CD14-positive monocyte (primary cell): ENCODE measurements at regions not wholly inside any gene's neighbourhood (a gene's known extent, or its start where the extent isn't known, plus 50 kb on each side); places are given as distances from the start of the nearest gene placed in this dataset.
A peak's percentile ranks its signal among the peaks of the same experiment; 100 is the strongest.

Source experiments
- DNase-seq, 3 donors: peaks; one replicate each; pipeline ENCODE4 v3.0.0-alpha.2; 2011 to 2022
- H2AFZ ChIP-seq: 2 replicates; pipeline ENCODE4 v1.6.0; 2012; ENCODE audit warnings: mild to moderate bottlenecking, low read depth, low read length, inconsistent platforms; ENCODE audit not compliant: insufficient read depth, poor library complexity, severe bottlenecking
- H3K27ac ChIP-seq, 2 donors: 1 replicate in 1 of 2; 2 replicates in 1 of 2; pipeline ENCODE4 v1.5.1; 2012 to 2013; ENCODE audit warnings: low read length in 2 of 2, control low read depth in 1 of 2, inconsistent platforms in 1 of 2, low read depth in 1 of 2, mild to moderate bottlenecking in 1 of 2
- H3K27me3 ChIP-seq, 2 donors: one replicate each; pipeline versions ENCODE4 v1.6.0 to v1.6.1; 2011 to 2013; ENCODE audit warnings: low read length in 2 of 2; ENCODE audit not compliant: control insufficient read depth in 2 of 2, insufficient read depth in 2 of 2
- H3K36me3 ChIP-seq, 2 donors: replicated peaks in 1 of 2; 1 replicate in 1 of 2; 2 replicates in 1 of 2; pipeline versions ENCODE4 v1.5.1 to v1.6.1; 2012 to 2013; ENCODE audit warnings: low read length in 2 of 2, control low read depth in 1 of 2, inconsistent platforms in 1 of 2, mild to moderate bottlenecking in 1 of 2; ENCODE audit not compliant: insufficient read depth in 2 of 2, control insufficient read depth in 1 of 2
- H3K4me1 ChIP-seq, 2 donors: 1 replicate in 1 of 2; 2 replicates in 1 of 2; pipeline versions ENCODE4 v1.5.1 to v1.6.1; 2012 to 2013; ENCODE audit warnings: low read length in 2 of 2, control low read depth in 1 of 2, inconsistent platforms in 1 of 2, mild to moderate bottlenecking in 1 of 2, moderate library complexity in 1 of 2; ENCODE audit not compliant: insufficient read depth in 2 of 2, control insufficient read depth in 1 of 2
- H3K4me2 ChIP-seq: replicated peaks from 2 replicates; pipeline ENCODE3; 2012; ENCODE audit warnings: low read length, moderate library complexity, mild to moderate bottlenecking; ENCODE audit not compliant: poor library complexity, severe bottlenecking; ENCODE audit errors: extremely low read depth
- H3K4me3 ChIP-seq, 3 experiments: fragments of 200-600 bp in 1 of 3; sonication (generic) in 1 of 3; replicated peaks in 1 of 3; 1 replicate in 2 of 3; 2 replicates in 1 of 3; pipeline ENCODE4 v1.5.1; 2011 to 2013; ENCODE audit warnings: low read length in 3 of 3, mild to moderate bottlenecking in 3 of 3, control low read depth in 2 of 3, low read depth in 2 of 3, inconsistent platforms in 1 of 3, moderate library complexity in 1 of 3
- H3K79me2 ChIP-seq: 2 replicates; pipeline ENCODE4 v1.6.0; 2012; ENCODE audit warnings: mild to moderate bottlenecking, control low read depth, inconsistent platforms, low read length, moderate library complexity; ENCODE audit not compliant: insufficient read depth
- H3K9ac ChIP-seq: 2 replicates; pipeline ENCODE4 v1.6.0; 2017; ENCODE audit warnings: low read length, mild to moderate bottlenecking; ENCODE audit not compliant: insufficient read depth, poor library complexity, severe bottlenecking
- H3K9me3 ChIP-seq, 2 donors: replicated peaks in 1 of 2; 1 replicate in 1 of 2; 2 replicates in 1 of 2; pipeline versions ENCODE4 v1.5.1 to v1.6.1; 2012 to 2013; ENCODE audit warnings: low read length in 2 of 2, control low read depth in 1 of 2; ENCODE audit not compliant: control insufficient read depth in 1 of 2, insufficient read depth in 1 of 2
- H4K20me1 ChIP-seq: 2 replicates; pipeline ENCODE4 v1.6.0; 2012; ENCODE audit warnings: mild to moderate bottlenecking, low read length, control low read depth, moderate library complexity; ENCODE audit not compliant: insufficient read depth
- H3K27ac Mint-ChIP-seq, 7 donors: one replicate each; pipeline ENCODE4 v1.8.0; 2020; ENCODE audit warnings: mild to moderate bottlenecking in 7 of 7, mixed read lengths in 7 of 7, moderate library complexity in 6 of 7, inconsistent platforms in 2 of 7
- H3K27me3 Mint-ChIP-seq, 3 donors: one replicate each; pipeline ENCODE4 v1.8.0; 2021 to 2022; ENCODE audit warnings: low read depth in 3 of 3, mild to moderate bottlenecking in 3 of 3, mixed read lengths in 3 of 3, moderate library complexity in 3 of 3, inconsistent platforms in 1 of 3
- H3K36me3 Mint-ChIP-seq, 2 donors: one replicate each; pipeline ENCODE4 v1.8.0; 2020; ENCODE audit warnings: mixed read lengths in 2 of 2, inconsistent platforms in 1 of 2, mild to moderate bottlenecking in 1 of 2
- H3K4me1 Mint-ChIP-seq: one replicate; pipeline ENCODE4 v1.8.0; 2020; ENCODE audit warnings: mild to moderate bottlenecking, mixed read lengths
- H3K4me3 Mint-ChIP-seq, 2 donors: one replicate each; pipeline ENCODE4 v1.8.0; 2020; ENCODE audit warnings: mild to moderate bottlenecking in 2 of 2, mixed read lengths in 2 of 2, moderate library complexity in 1 of 2
- H3K9me3 Mint-ChIP-seq, 7 donors: one replicate each; pipeline ENCODE4 v1.8.0; 2020 to 2022; ENCODE audit warnings: mixed read lengths in 7 of 7, mild to moderate bottlenecking in 6 of 7, moderate library complexity in 6 of 7, inconsistent platforms in 2 of 7
- WGBS: methylation state at CpG from one replicate; pipeline ENCODE4 v1.1.5; 2013; ENCODE audit warnings: missing lambda C conversion rate; ENCODE audit not compliant: insufficient coverage; 5-methylcytosine and 5-hydroxymethylcytosine counted together
- intact Hi-C, 2 donors: fragments of 100-400 bp; cut with micrococcal nuclease; formaldehyde crosslinking; loops; one replicate each; pipeline versions ENCODE4 v1.15.0 to v1.15.1; 2023
- TF ChIP-seq, protein P1 (sequence below): fragments of 200-600 bp; IDR thresholded peaks from one replicate; pipeline ENCODE4 v1.8.0; 2022; ENCODE audit warnings: antibody characterized with exemption, mild to moderate bottlenecking

DNA sequence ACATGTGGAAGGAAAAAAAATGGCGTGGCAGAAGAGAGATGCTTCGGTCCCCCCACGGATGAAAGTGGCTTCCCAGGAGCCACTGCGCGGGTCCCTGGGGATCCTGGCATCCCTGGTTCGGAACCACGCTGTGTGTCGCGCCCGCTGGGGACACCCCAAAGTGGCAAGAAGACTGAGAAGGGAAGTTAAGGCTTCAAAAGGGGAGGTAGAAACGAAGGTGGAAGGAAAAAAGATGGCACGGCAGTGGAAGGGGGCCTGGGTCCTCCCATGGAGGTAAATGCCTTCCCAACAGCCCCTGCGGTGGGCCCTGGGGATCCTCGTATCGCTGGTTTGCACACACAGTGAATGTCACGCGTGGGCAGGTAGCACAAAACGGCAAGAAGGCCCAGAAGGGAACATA, 281.7 kb downstream of the ALG10 start:
- Histone ChIP-seq H3K4me3 (no peak overlapping the region), H3K79me2 (no peaks in the 10 kb centered on the region), H3K27me3 (no peaks in the 10 kb centered on the region), H3K4me2 (no peak overlapping the region), H2AFZ (no peak overlapping the region), H3K36me3 (no peaks in the 10 kb centered on the region), H3K9me3 (peaks cover 100% of the 10 kb centered on the region in 2 donors), H3K27ac (no peak overlapping the region), H3K9ac (no peak overlapping the region), H3K4me1 (no peaks in the 10 kb centered on the region), H4K20me1 (no peaks in the 10 kb centered on the region)
- no peak for DNase-seq
- H3K4me3 Mint-ChIP-seq = no peak overlapping the region
- H3K9me3 Mint-ChIP-seq = peaks cover 95 to 99% (median 97%) of the 10 kb centered on the region in 7 donors
- H3K4me1 Mint-ChIP-seq = no peaks in the 10 kb centered on the region
- H3K27ac Mint-ChIP-seq = no peak overlapping the region
- H3K36me3 Mint-ChIP-seq = no peaks in the 10 kb centered on the region
- TF ChIP-seq, protein P1, sequence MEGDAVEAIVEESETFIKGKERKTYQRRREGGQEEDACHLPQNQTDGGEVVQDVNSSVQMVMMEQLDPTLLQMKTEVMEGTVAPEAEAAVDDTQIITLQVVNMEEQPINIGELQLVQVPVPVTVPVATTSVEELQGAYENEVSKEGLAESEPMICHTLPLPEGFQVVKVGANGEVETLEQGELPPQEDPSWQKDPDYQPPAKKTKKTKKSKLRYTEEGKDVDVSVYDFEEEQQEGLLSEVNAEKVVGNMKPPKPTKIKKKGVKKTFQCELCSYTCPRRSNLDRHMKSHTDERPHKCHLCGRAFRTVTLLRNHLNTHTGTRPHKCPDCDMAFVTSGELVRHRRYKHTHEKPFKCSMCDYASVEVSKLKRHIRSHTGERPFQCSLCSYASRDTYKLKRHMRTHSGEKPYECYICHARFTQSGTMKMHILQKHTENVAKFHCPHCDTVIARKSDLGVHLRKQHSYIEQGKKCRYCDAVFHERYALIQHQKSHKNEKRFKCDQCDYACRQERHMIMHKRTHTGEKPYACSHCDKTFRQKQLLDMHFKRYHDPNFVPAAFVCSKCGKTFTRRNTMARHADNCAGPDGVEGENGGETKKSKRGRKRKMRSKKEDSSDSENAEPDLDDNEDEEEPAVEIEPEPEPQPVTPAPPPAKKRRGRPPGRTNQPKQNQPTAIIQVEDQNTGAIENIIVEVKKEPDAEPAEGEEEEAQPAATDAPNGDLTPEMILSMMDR = no peak
- 79% methylated on average over 12 of the region's 18 CpGs for WGBS
- intact Hi-C loops = no loop called here
- peaks cover 0 to 7% (median 5%) of the 10 kb centered on the region in 3 donors for H3K27me3 Mint-ChIP-seq

DNA sequence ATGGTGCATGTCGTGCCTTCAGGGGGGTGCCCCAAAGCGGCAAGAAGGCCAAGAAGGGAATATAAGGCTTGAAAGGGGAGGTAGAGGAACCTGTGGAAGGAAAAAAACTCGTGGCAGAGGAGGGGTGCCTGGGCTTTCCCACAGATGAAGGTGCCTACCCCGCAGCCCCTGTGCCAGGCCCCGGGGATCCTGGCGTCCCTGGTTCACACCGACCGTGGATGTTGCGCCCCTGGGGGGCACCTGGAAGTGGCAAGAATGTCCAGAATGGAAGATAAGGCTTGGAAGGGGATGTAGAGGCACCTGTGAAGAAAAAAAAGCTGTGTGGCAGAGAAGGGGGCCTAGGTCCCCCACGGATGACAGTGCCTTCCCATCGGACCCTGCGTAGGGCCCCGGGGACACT, 282.2 kb downstream of the ALG10 start:
- no peaks in the 10 kb centered on the region for H3K4me1 Mint-ChIP-seq
- H2AFZ ChIP-seq = no peak overlapping the region
- H3K27ac ChIP-seq = no peak overlapping the region
- TF ChIP-seq, protein P1 = no peak
- H4K20me1 ChIP-seq = no peaks in the 10 kb centered on the region
- H3K4me2 ChIP-seq = no peak overlapping the region
- H3K4me3 Mint-ChIP-seq = no peak overlapping the region
- H3K9ac ChIP-seq = no peak overlapping the region
- H3K79me2 ChIP-seq = no peaks in the 10 kb centered on the region
- H3K4me1 ChIP-seq = no peaks in the 10 kb centered on the region
- no peak overlapping the region for H3K4me3 ChIP-seq
- peak overlapping the region in 1 of 7 donors; percentile 9 for H3K27ac Mint-ChIP-seq
- peaks cover 0 to 7% (median 5%) of the 10 kb centered on the region in 3 donors for H3K27me3 Mint-ChIP-seq
- H3K27me3 ChIP-seq = no peaks in the 10 kb centered on the region
- peaks cover 94 to 99% (median 97%) of the 10 kb centered on the region in 7 donors for H3K9me3 Mint-ChIP-seq
- H3K36me3 Mint-ChIP-seq = no peaks in the 10 kb centered on the region
- H3K9me3 ChIP-seq = peaks cover 100% of the 10 kb centered on the region in 2 donors
- no peaks in the 10 kb centered on the region for H3K36me3 ChIP-seq
- DNase-seq = no peak
- WGBS = 88% methylated on average over 13 of the region's 13 CpGs
- intact Hi-C loops = no loop called here
